GM21447 (cell line): ENCODE measurements at regions not wholly inside any gene's neighbourhood (a gene's known extent, or its start where the extent isn't known, plus 50 kb on each side); places are given as distances from the start of the nearest gene placed in this dataset.

Experiments
- ATAC-seq: cut with Tn5 transposase; IDR thresholded peaks from one replicate; pipeline ENCODE4 v1.9.1; 2021; ENCODE audit not compliant: unreplicated experiment

DNA sequence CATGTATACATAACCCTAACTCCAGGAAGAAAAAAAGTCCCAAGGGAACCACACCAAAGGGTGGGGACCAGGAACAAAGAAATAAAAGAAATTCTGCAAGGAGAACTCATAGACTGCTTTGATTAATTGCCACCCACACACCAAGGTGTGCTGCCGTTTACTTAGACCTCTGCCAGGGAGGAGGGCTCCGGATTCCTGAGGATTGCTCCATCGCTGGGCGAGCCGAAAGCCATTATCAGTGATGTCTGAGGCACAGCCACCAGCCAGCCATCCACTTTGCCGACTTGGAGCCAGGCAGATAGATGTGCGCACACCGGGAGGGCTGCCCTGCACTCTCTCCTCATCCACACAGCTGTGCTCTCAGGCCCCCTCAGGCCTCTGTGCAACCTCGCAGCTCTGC, 272.7 kb upstream of the FOXQ1 start:
- no peak for ATAC-seq

DNA sequence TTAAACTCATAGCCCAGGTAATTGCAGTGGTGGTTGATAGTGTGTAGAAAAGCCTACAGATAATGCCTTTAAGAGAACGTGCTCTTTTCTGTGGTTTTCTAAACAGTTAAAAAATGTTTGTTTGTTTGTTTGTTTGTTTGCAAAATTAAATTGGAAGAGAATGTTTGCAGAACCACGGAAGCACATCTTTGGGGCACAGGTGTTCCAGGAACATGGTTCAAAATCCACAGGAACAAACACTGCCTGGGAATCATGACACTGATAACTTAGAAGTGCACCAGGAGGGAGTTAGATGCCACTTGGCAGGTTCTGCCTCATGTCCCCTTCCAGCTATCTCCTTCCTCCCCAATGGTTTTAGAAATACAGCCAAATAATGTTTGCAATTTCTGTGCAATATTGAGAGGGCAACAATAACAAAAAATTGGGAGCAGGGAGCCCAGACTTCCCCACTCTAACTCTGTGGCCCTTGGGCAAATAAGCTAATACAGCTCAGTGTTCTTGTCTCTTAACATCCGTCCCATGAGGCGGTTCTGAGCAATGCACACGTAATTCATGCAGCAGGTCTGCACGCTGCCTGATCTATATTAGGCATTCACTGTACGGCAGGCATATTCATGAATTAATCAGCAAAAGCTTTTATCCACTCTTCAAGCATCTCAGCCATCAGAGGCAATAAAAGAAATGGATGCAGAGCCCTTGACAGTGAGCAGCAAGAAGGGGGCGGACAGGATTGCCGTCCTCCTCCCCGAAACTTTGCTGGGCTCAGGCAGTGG, 274.3 kb upstream of the FOXQ1 start:
- no peak for ATAC-seq

DNA sequence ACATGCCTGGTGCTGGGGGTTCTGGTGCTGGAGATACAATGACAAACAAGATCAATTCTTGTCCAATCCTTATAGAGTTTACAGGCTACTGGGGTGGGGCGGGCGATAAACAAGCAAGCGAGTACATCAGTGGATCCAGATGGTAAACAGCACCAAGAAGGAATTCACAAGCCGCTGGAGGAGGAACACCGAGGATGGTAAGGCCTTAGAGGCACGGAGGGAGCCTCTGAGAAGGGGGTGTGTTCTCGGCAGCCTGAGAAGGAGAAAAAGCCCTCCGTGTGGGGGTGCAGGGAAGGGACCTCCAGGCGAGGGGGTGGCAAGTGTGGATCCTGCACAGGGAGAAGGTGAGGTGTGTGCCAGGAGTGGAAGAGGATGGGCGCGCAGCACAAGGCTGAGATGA, 276.5 kb upstream of the FOXQ1 start:
- ATAC-seq: no peak

DNA sequence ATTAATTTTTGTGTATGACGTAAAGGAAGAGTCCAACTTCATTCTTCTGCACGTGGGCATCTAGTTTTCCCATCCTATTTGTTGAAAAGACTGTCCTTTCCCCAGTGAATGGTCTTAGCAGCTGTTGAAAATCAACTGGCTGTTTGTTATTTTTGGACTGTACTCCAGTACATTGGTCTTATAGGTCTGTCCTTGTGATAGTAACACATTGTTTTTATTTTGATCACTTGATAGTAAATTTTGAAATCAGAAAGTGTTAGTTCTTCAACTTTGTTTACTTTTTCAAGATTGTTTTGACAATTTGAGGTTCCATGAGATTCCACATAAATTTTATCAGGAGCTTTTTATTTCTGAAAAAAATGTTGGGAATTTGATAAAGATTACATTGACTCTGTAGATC, 280.2 kb upstream of the FOXQ1 start:
- no peak for ATAC-seq

DNA sequence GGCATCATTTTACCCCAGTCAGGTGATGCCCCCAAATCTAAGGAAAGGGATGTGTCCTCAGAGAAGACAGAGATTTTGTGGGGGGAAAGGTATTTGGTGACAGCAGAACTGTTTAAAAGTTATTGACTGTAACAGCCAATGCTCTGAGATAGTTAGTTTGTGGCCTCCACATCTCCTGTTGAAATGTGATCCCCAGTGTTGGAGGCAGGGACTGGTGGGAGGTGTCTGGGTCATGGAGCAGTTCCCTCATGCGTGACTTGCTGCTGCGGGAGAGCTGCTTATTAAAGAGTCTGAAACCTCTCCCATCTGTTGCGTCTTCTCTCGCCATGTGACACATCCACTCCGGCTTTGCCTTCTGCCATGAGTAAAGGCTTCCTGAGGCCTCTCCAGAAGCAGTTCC, 282.8 kb upstream of the FOXQ1 start:
- ATAC-seq: no peak

DNA sequence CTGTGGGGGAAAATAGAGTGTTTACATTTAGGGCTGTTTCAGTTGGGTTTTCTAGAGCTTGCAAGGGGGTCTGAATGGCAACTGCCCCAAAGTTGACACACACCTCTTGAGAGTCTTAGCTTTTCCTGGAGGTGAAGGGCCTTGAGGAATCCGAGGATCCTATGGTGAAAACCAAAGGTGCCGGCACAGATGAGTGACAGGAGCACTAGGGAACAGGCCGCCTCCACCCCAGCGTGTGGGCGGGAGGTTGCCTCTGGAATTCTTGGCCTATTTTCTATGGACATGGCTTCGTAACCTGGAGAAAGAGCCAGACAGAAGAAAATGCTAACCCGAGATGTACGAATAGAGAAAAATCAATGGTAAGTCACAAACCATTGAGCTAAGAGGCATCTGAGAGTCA, 283.2 kb upstream of the FOXQ1 start:
- no peak for ATAC-seq

DNA sequence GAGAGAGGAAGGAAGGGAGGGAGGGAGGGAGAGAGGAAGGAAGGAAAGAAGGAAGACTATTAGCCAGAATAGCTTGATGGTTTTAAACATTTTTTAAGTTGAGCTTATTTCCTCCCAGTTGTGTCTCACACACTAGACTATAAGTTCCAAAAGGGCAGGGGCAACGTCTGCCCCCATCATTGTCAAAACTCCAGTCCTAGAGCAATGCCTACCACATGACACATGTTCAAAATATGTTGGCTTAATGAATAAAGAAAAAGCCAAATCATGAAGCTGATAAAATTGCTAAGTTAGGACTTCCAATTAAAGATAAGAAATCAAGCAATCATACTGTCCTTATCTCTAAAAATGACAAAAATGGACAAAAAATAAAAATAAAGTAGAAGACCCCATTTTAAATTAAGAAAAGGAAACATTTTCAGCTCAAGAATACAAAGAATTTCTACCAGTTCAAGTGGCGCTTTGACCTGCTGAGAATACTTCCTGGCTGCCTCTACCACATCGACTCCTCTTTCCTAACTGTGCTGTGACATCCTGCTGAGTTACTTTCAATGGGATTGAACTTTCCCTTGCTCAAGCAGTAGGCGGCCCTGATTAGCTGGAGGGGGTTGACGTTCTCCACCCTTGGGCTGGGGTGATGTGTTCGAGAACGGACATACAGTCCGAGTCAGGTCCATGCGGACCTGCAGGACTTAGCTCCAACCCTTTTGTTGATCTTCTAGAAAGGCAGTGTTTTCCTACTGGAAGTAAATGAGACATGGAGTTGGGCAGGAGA, 283.9 kb upstream of the FOXQ1 start:
- no peak for ATAC-seq

DNA sequence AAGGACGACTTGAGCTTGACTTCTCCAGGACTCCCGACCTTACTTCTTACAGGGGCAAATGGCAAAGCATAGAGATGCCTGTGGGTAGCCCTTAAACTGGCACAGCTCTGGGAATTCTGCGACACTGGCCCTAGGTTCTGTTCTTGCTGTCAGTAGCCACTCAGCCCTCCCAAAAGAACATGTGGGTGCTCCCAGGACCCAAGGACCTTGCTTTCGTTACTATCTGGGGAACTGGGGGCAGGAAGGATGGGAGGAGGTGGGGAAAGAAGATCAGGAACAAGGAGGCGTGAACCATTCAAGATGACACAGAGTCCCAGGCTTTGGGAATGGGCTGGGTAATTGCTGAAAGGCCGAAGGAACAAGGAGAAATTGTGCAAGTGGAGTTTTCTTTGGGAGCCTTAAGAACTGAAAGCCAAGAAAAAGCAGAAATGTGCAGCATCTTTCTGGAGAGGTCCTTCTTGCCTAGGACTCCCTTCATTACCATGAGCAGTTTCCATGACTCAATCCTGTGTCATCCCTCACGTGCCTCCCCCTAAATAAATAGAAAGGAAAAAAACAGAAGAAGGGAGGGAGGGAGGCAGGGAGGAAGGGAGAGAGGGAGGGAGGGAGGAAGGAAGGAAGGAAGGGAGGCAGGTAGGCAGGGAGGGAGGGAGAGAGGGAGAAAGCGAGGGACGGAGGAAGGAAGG, 284.6 kb upstream of the FOXQ1 start:
- no peak for ATAC-seq

- no peak for ATAC-seq
These were observed 286.1 kb upstream of the FOXQ1 start for GRCh38 chr6:1025821-1026220.

DNA sequence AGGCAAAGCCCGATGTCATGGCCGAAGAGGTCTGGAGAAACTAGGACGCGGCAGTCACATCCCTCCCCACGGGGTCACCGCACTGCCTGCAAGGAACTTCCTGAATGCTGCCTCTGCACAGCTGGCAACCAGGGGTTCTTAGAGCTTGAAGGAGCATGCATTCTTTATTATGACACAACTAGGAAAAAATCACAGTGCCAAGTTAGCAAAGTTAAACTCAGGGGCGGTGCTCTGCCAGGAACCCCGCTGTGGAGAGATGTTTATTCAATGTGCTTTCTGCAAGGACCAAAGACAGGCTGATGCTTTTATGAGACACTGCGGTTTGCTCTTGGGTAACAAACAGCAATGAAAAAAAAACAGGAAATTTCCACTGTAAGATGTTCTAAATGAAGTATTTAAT, 287.3 kb upstream of the FOXQ1 start:
- ATAC-seq: no peak

DNA sequence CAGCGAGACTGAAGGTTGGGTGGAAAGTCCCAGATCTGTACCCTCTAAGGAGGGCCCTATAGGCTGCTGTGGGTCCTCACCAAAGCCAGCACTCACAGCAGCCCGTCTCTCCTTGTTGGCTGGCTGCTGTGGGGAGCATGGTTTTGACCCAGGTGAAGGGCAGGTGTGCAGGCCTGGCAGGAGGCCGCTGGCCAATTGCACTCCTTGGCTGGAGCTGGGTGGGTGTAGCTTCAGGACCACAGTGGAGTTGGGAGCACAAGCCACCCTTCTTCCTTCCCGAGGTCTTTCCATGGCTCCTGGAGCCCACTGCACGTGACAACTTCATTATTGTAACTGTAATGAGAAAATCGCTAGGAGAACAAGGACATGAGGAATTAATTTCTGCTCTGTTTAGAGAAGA, 287.7 kb upstream of the FOXQ1 start:
- no peak for ATAC-seq

DNA sequence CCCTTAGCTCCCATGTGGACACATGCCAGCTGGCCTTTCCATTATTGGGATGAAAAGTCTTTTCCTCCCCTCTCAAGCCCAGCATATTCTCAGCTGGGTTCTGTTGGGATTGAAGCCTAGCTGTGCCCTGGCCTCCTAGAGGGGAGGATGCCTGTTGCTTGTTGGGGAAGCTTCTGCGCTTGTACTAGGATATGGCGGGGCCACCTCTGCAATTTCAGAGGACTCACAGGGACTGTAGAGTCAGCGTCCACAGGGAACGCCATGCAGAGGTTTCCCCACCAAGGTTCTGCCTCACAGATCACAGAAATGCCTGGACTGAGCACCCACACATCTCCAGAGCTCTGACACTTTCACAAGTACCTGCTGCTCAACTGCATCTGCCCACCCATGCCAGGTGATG, 288.7 kb upstream of the FOXQ1 start:
- ATAC-seq: no peak

- ATAC-seq: no peak
These were observed 289.2 kb upstream of the FOXQ1 start for GRCh38 chr6:1022719-1023118.

DNA sequence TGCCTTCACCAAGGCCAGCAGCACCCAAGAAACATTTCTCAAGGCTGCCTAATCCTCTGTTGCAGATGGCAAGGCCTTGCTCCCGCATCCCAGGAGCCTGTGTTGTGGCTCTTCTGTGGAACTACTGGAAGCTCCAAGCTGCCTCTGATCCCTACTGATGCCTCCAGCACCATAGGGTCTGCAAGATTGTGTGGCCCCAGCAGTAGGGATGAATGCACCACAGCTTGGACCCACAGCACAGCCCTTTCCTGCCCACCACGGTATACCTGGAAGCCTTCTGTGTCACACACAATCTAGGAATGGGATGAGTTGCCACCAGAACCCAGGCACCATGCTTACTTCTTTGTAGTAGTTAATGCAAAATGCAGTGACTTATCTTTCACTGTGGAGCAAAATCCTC, 291.1 kb upstream of the FOXQ1 start:
- no peak for ATAC-seq

DNA sequence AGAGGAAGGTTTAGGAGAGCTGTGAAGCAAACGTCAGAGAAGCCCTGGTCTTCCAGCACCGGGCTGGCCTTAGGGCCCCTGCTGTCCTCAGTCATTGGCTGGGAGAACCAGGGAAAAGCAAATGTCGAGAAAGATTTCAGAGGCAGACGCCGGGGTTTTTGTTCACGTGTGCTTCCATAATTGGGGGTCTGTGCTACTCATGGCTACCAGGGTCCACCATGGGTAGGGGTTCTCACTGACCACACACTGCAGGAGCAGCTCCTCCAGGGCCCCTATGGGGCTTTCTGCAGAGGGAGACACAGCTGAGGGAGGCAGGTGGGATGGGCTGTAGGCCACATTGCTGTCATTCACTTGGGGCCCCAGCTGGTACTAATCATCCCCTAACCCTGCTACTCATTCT, 291.8 kb upstream of the FOXQ1 start:
- no peak for ATAC-seq

- ATAC-seq: no peak
These were observed 293.9 kb upstream of the FOXQ1 start for GRCh38 chr6:1018041-1018440.

- ATAC-seq: no peak
These were observed 295.3 kb upstream of the FOXQ1 start for GRCh38 chr6:1016329-1017302.

DNA sequence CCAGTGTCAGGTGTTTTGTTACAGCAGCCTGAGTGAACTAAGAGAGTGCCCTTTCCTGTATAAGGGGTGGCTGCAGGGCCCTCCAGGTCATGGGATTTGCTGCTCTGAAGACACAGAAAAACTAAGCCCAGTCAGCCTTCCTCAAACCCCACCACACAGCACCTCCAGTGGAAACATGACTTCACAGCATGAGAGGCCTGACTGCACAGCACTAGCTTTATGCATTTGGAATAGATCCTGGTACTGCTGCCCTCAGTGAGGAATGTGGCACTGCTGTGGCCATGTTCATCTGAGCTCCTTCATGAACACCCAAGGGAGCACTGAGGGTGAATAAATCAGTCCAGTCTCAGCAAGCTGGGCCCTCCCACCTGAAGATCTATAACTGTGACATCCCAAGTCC, 296.1 kb upstream of the FOXQ1 start:
- ATAC-seq: no peak

GRCh38 chr6:1014431-1014807, 297.5 kb upstream of the FOXQ1 start:
- ATAC-seq: no peak

DNA sequence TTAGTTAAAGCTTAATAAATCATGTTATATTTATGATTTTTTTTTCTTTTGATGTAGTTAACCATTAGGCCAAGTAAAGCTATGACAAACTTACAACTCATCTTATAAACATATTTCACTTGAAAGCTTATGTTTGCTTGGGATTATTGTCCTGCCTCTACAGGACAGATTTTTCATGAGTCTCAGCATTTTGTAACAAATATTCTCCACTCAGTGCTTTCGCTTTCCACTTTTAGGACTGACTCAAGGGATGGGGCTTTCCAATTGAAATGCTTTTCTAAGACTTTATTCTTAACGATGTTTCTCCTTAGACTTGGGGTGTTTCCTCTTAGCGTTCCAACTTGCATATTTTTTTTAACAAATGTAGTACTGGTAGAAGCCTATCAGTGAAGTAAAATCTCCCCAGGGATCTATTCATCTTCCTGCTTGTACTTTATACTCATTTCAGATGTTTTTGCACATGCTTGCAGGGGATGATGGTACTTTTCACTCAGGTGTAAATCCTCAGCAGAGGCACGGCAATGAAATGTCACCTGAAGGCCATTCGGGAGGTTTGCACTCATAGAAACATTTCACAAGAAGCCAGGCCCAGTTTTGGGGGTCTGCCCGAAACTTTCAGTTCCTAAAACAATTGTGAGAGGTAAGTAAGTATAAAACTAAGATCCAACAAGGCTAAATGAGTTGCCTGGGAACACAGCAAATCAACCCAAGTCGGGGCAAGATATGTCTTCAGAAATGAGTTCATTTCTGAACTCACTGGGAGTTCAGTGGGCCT, 298.1 kb upstream of the FOXQ1 start:
- ATAC-seq: no peak
